Fibroblast of pulmonary artery (primary cell): ENCODE measurements at regions not wholly inside any gene's neighbourhood (a gene's known extent, or its start where the extent isn't known, plus 50 kb on each side); places are given as distances from the start of the nearest gene placed in this dataset.

ENCODE experiments used
- DNase-seq: peaks from one replicate; pipeline ENCODE4 v3.0.0-alpha.2; 2010; ENCODE audit warnings: low read depth
- H3K4me3 ChIP-seq: replicated peaks from 2 replicates; pipeline ENCODE4 v1.5.1; 2011; ENCODE audit warnings: low read depth, mild to moderate bottlenecking, control low read depth, low read length, moderate library complexity
- TF ChIP-seq, protein P1 (sequence below): IDR thresholded peaks from 2 replicates; pipeline ENCODE4 v1.5.1; 2011; ENCODE audit warnings: mild to moderate bottlenecking, control low read depth, low read length, inconsistent platforms; ENCODE audit errors: missing control alignments

- TF ChIP-seq, protein P1, sequence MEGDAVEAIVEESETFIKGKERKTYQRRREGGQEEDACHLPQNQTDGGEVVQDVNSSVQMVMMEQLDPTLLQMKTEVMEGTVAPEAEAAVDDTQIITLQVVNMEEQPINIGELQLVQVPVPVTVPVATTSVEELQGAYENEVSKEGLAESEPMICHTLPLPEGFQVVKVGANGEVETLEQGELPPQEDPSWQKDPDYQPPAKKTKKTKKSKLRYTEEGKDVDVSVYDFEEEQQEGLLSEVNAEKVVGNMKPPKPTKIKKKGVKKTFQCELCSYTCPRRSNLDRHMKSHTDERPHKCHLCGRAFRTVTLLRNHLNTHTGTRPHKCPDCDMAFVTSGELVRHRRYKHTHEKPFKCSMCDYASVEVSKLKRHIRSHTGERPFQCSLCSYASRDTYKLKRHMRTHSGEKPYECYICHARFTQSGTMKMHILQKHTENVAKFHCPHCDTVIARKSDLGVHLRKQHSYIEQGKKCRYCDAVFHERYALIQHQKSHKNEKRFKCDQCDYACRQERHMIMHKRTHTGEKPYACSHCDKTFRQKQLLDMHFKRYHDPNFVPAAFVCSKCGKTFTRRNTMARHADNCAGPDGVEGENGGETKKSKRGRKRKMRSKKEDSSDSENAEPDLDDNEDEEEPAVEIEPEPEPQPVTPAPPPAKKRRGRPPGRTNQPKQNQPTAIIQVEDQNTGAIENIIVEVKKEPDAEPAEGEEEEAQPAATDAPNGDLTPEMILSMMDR: no peak
- DNase-seq: no peak
- H3K4me3 ChIP-seq: no peak overlapping the region
Measured at GRCh38 chr14:104280085-104280901, 141.9 kb downstream of the KIF26A start.

DNA sequence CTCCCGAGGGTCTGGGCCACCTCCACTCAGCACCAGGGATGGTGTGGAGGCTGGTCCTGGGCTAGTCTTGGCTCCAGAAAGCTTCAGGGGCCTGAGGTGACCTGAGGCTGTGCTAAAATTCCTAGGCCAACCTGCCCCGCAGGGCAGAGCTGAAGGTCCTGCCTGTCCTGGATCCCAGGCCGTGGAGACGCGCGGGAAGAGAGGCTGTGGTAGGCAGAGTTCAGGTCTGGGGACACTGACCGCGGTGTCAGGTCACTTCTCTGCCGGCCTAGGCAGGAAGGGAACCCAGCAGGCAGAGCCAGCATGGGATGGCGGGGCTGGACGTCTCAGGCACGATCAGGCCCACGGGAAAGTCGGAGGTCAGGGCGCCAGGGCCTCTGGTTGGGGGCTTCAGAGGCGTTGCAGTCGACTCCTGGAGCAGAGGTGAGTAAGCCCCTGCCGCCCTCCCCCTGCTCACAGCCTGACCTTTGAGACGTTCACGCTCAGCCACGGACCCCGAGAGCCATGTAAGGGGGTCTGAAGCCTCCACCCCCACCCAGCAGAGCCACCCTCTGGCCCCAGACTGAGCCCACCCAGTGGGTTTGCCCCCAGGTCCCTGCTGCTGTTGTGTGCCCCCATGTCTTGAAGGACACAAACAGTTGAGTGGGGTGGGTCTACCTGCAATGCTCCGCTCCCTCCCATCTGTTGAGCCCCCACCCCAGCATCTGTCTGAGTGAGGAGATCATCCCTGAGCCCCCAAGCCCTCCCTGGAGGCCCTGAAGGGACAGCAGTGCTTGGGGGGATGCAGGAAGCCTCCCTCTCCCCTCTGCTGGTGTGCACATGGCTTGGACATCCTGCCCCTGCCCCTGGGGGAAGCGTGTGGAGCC, 142.7 kb downstream of the KIF26A start:
- H3K4me3 ChIP-seq: no peak overlapping the region
- TF ChIP-seq, protein P1: no peak
- DNase-seq: no peak

DNA sequence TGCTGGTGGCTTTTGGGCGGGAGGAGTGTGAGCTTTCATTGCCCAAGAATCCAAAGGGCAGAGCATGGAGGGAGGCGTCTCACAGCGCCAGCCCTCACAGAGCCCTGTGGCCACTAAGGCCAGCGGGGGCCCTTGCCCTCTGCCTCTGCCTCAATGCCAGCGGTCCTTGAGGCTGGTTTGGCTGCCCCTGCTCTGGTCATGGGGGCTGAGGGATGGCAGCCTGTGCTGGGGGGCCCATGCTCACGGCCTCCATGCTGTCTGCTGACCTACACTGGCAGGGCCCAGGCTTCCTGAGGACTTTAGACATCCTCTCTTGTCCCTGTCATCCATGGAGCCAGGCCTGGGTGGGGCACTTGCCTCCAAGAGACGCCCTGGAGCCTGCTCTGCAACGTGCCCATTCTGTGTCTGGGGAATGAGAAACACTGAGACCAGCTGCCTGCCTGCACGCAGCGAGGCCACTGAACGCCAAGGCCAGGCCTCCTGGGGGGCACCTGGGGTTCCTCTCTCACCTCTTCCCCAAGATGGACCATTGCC, 143.4 kb downstream of the KIF26A start:
- TF ChIP-seq, protein P1: no peak
- no peak overlapping the region for H3K4me3 ChIP-seq
- DNase-seq: no peak

- no peak overlapping the region for H3K4me3 ChIP-seq
- DNase-seq: no peak
- TF ChIP-seq, protein P1: no peak
Measured at GRCh38 chr14:104282332-104283196, 144.2 kb downstream of the KIF26A start.

DNA sequence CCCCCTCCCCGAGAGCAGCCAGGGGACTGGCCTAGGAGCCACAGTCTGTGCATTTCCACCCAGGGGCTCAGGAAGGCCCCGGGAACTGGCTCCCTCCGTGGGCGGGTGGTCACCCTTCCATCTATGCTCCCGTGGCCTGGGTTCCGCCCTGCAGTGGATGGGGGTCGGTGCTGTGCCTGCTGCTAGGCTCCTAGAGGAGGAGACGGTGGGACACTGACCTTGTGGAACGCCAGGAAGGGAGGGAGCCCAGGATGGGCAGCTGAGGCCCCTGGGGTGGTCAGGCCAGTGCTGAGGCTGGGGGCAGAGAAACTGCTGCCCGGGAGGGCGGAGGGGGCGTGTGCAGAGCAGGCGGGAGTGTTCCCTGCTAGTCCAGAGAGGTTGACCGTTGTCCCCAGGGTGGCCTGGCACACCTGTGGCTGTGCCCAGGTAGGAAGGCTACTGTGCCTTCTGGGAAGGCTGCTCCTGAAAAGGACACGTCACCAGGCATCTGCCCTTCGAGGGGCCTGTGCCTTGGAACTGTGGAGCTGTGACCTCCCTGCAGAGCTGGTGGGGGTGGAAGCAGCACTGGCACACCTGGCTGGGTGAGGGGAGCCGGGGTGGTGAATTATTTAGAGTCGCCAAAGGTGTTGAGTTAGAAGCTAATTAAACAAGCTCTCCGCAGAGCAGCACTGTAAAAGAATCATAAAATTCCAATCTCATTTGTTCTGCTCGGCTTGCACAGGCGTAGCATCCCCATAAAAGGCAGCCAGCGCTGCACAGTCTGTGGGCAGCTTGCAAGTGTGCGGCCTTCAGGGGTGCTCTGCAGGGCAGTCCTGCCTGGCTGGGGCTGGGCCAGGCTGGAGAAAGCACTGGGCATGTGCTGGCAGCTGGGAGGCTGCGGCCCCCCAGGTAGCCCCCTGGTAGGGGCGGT, 145.1 kb downstream of the KIF26A start:
- no peak overlapping the region for H3K4me3 ChIP-seq
- DNase-seq: no peak
- TF ChIP-seq, protein P1: no peak
